Left cardiac atrium (tissue), 4 donors: ENCODE measurements at regions not wholly inside any gene's neighbourhood (a gene's known extent, or its start where the extent isn't known, plus 50 kb on each side); places are given as distances from the start of the nearest gene placed in this dataset.
A peak's percentile ranks its signal among the peaks of the same experiment; 100 is the strongest.

ENCODE experiments used
- ATAC-seq, 2 donors: fragments of 200-7000 bp; cut with Tn5 transposase; one replicate each; pipeline ENCODE4 v1.9.1; 2020; ENCODE audit warnings: mild to moderate bottlenecking in 2 of 2, moderate library complexity in 2 of 2
- DNase-seq: peaks from one replicate; pipeline ENCODE4 v3.0.0-alpha.2; 2020
- intact Hi-C, 2 donors: fragments of 100-400 bp; cut with DNase I; formaldehyde crosslinking; loops; one replicate each; pipeline versions ENCODE4 v1.14.1 to v1.15.1; 2022 to 2023
- donor health status: DM: no; HTN: yes; CAD: no.
- donor health status: DM: no; HTN: yes; CAD: no; lungs with severe emphysema.
- donor health status: DM: yes; HTN: yes; CAD: no.
- donor health status: Dilated cardiomyopathy.

- ATAC-seq (no peak), DNase-seq (no peak)
- intact Hi-C loops = no loop called here
Measured at GRCh38 chr2:146949400-146949799, 895.4 kb upstream of the ACVR2A start.

GRCh38 chr2:146944601-146945000 is 900.2 kb upstream of the ACVR2A start:
- intact Hi-C loops = no loop called here
- ATAC-seq = no peak
- no peak for DNase-seq

GRCh38 chr2:146939991-146940685 is 904.7 kb upstream of the ACVR2A start:
- intact Hi-C loops = no loop called here
- no peak for DNase-seq
- no peak for ATAC-seq

GRCh38 chr2:146934921-146935320 is 909.9 kb upstream of the ACVR2A start:
- intact Hi-C loops = no loop called here
- no peak for ATAC-seq

GRCh38 chr2:146931109-146931508 is 913.7 kb upstream of the ACVR2A start:
- ATAC-seq (no peak), DNase-seq (no peak)
- intact Hi-C loops = no loop called here

More at GRCh38 chr2:146934921-146935320, 909.9 kb upstream of the ACVR2A start:
- DNase-seq = no peak

GRCh38 chr2:146927080-146927711 is 917.6 kb upstream of the ACVR2A start:
- ATAC-seq (peak; percentile 53 to 72), DNase-seq (peak; percentile 23)
- intact Hi-C loops = no loop called here

GRCh38 chr2:146918280-146918679 is 926.5 kb upstream of the ACVR2A start:
- intact Hi-C loops = no loop called here
- no peak for ATAC-seq
- DNase-seq = no peak

GRCh38 chr2:146917431-146918042 is 927.3 kb upstream of the ACVR2A start:
- ATAC-seq (no peak), DNase-seq (no peak)
- intact Hi-C loops = no loop called here

GRCh38 chr2:146916914-146917313 is 927.9 kb upstream of the ACVR2A start:
- ATAC-seq (no peak), DNase-seq (no peak)
- intact Hi-C loops = no loop called here

GRCh38 chr2:146913476-146913875 is 931.4 kb upstream of the ACVR2A start:
- DNase-seq (no peak), ATAC-seq (no peak)
- intact Hi-C loops = no loop called here

- no peak for DNase-seq
- no peak for ATAC-seq
- intact Hi-C loops = no loop called here
Measured at GRCh38 chr2:146912536-146912935, 932.3 kb upstream of the ACVR2A start.

- intact Hi-C loops = no loop called here
- DNase-seq (no peak), ATAC-seq (no peak)
Measured at GRCh38 chr2:146908776-146909175, 936.1 kb upstream of the ACVR2A start.

- ATAC-seq = no peak
- DNase-seq = no peak
- intact Hi-C loops = no loop called here
Measured at GRCh38 chr2:146898083-146898482, 946.7 kb upstream of the ACVR2A start.

- DNase-seq = no peak
- intact Hi-C loops = no loop called here
- no peak for ATAC-seq
Measured at GRCh38 chr2:146894514-146894913, 950.3 kb upstream of the ACVR2A start.

GRCh38 chr2:146893500-146894041 is 951.3 kb upstream of the ACVR2A start:
- DNase-seq (peak; percentile 22), ATAC-seq (no peak)
- intact Hi-C loops = no loop called here

GRCh38 chr2:146890491-146890890 is 954.3 kb upstream of the ACVR2A start:
- DNase-seq (no peak), ATAC-seq (no peak)
- intact Hi-C loops = no loop called here

GRCh38 chr2:146879882-146880281 is 964.9 kb upstream of the ACVR2A start:
- intact Hi-C loops = no loop called here
- DNase-seq = no peak

GRCh38 chr2:146874260-146874658 is 970.6 kb upstream of the ACVR2A start:
- peak; percentile 17 for DNase-seq
- intact Hi-C loops = no loop called here
- ATAC-seq = peak in 1 of 2 donors; percentile 24

More at GRCh38 chr2:146879882-146880281, 964.9 kb upstream of the ACVR2A start:
- ATAC-seq = no peak

GRCh38 chr2:146873646-146874259 is 971.1 kb upstream of the ACVR2A start:
- DNase-seq (no peak), ATAC-seq (no peak)
- intact Hi-C loops = no loop called here

- DNase-seq (no peak), ATAC-seq (no peak)
- intact Hi-C loops = no loop called here
Measured at GRCh38 chr2:146873056-146873455, 971.8 kb upstream of the ACVR2A start.
